ENCODE measurements at regions not wholly inside any gene's neighbourhood (a gene's known extent, or its start where the extent isn't known, plus 50 kb on each side); places are given as distances from the start of the nearest gene placed in this dataset.

DNA sequence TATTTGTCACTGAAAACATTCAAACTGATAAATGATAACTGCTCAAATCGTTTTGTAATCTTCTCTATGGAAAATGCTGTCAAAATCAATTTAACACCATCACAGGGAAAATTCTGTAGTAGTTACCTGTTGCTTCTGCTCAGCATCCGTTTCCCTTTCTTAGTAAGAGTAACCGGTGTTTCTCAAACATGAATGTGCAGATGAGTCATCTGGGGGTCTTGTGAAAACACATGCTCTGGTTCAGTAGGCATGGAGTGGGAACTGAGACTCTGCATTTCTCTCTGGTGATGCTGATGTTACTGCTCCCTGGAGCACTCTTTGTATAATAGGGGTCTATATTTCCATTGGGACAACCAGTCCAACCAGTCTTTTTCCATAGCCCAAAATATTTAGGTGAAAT lies 145.1 kb downstream of the SEMA6D start:
- no peak for DNase-seq (ENCODE audit: low read depth)
- TF ChIP-seq, protein P1, sequence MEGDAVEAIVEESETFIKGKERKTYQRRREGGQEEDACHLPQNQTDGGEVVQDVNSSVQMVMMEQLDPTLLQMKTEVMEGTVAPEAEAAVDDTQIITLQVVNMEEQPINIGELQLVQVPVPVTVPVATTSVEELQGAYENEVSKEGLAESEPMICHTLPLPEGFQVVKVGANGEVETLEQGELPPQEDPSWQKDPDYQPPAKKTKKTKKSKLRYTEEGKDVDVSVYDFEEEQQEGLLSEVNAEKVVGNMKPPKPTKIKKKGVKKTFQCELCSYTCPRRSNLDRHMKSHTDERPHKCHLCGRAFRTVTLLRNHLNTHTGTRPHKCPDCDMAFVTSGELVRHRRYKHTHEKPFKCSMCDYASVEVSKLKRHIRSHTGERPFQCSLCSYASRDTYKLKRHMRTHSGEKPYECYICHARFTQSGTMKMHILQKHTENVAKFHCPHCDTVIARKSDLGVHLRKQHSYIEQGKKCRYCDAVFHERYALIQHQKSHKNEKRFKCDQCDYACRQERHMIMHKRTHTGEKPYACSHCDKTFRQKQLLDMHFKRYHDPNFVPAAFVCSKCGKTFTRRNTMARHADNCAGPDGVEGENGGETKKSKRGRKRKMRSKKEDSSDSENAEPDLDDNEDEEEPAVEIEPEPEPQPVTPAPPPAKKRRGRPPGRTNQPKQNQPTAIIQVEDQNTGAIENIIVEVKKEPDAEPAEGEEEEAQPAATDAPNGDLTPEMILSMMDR (IDR thresholded peaks at IDR 0.05; ENCODE audit: control insufficient read depth, extremely low read depth, insufficient read depth), result no peak
- no peak overlapping the region for H3K4me3 ChIP-seq (ENCODE audit: low read depth, low read length)

DNA sequence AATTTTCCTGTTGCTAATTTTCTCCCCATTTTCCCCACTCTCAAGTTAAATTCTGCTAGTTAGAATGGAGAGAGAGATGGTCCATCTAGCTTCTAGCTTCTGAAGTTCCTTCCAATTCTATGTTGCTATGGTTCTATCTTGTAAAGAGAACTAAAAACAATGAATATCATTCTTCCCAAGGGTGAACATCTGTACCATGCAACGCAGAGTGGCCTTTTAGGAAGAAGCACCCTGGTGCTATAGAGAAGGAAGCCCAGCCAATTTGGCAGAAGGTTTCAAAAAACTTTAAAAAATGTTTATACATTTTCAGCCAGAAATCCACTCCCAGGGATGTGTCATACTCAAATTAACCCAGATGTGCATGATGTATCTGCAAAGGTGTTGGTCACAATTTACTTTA lies 149.1 kb downstream of the SEMA6D start:
- TF ChIP-seq, protein P1 (IDR thresholded peaks at IDR 0.05; ENCODE audit: control insufficient read depth, extremely low read depth, insufficient read depth), result no peak
- DNase-seq (ENCODE audit: low read depth), result no peak
- no peak overlapping the region for H3K4me3 ChIP-seq (ENCODE audit: low read depth, low read length)

DNA sequence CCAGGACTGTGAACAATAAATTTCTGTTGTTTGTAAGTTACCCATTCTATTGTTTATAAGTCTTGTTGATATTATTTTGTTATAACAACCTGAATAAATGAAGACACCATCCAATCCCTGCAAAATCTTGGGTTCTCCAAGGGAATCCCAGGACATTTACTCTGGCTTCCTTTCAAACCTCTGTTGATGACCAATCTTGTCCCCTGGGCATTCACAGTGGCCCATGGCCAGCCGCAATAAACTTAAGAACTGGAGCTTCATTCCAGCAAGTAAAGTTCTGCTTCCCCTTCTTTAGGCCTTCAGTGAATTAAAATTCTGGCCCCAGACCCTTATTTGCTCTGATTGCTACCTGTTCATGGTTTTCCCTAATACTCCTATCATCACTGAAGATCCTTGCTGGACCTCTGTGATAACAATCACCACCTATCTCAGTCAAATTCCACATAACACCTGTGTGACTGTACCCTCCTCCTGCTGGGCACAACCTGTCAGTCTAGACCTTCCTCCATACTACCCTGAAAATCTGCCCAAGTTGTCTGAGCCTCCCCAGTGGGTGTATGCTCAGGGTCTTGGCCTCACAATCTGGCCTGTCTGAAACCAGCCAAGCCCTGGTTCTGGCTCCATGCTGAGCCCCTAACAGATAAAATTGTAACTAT lies 153.1 kb downstream of the SEMA6D start:
- no peak for DNase-seq (ENCODE audit: low read depth)
- H3K4me3 ChIP-seq (ENCODE audit: low read depth, low read length), result no peak overlapping the region
- TF ChIP-seq, protein P1 (IDR thresholded peaks at IDR 0.05; ENCODE audit: control insufficient read depth, extremely low read depth, insufficient read depth), result no peak

DNA sequence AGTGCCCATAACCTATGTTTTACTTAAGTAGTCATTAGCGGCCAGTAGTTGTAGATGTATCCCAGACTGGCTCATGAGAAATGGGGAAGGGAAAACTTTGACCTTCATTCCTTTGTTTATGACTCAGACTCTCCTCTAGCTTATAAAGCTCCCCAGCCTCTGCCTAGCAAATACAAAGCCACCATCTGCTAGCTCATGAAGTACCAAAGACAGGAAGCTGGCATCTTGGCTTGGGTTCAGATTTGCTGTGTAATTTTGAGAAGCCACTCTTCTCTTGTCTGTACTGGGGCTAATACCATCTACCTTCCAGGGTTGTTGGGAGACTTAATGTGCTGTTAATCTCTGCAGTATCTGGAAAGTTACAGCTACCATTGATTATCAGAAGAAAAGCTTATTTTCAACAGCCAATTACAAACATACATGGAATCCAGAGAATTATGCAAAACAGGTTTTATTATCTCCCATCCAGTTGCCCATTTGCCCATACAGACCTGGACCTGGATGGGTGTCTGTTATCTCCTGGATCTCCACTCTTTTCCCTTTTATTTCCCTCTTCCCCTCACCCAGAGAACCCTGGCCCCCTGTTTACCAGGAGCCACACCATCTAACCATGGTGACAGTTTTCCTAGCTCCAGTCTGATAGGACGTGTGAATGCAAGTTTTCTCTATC lies 153.8 kb downstream of the SEMA6D start:
- TF ChIP-seq, protein P1 (IDR thresholded peaks at IDR 0.05; ENCODE audit: control insufficient read depth, extremely low read depth, insufficient read depth), result no peak
- no peak overlapping the region for H3K4me3 ChIP-seq (ENCODE audit: low read depth, low read length)
- no peak for DNase-seq (ENCODE audit: low read depth)

DNA sequence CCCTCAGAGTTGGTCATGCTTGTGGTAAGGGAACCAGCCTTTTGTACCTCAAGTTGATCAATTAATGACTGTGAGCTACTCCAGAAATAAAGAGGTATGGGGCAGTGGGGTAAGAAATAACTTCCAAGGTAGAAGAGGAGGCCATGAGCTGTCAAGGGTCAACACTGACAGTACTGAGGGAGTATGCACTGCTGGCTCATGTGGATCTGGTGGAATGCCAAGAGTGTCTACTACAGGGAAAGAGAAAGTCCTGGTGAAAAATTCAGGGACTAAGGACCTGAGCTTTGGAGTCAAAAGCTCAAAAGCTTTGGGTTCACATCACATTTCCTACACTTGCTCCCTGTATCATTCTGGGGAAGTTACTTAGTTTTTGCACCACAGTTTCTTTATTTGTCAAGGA lies 154.9 kb downstream of the SEMA6D start:
- no peak overlapping the region for H3K4me3 ChIP-seq (ENCODE audit: low read depth, low read length)
- TF ChIP-seq, protein P1 (IDR thresholded peaks at IDR 0.05; ENCODE audit: control insufficient read depth, extremely low read depth, insufficient read depth), result no peak
- DNase-seq (ENCODE audit: low read depth), result no peak

DNA sequence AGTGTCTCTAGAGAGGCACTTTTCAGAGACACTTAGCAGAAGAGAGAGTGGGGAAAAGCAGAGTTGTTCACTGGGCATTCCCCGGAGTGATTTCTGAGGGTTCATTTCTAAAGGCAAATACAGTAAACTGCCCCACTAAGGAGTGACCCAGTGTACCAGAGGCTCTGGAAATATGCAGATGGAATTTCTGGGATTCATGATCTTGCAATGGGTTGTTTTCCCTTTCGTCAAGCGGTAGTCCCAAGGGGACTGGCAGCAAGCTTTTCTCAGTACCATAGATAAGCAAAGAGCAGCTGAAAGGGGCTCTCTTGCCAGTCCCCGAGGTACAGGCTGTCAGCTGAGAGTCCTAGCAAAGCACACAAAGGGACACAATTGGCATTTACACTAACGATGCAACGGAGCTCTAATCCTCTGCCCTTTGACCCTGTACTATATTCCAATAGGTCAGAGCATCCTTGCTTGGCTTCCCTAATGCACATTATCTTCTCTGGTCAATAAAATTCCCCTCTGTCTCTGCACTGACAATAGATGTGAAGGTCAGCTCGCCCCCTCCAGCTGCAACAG lies 155.6 kb downstream of the SEMA6D start:
- no peak for DNase-seq (ENCODE audit: low read depth)
- TF ChIP-seq, protein P1 (IDR thresholded peaks at IDR 0.05; ENCODE audit: control insufficient read depth, extremely low read depth, insufficient read depth), result no peak
- no peak overlapping the region for H3K4me3 ChIP-seq (ENCODE audit: low read depth, low read length)
